HepG2 (cell line): ENCODE measurements at regions not wholly inside any gene's neighbourhood (a gene's known extent, or its start where the extent isn't known, plus 50 kb on each side); places are given as distances from the start of the nearest gene placed in this dataset.

ENCODE experiments used
- ATAC-seq: fragments of 200-7000 bp; cut with Tn5 transposase; 3 replicates; pipeline ENCODE4 v1.9.1; 2020; ENCODE audit warnings: mild to moderate bottlenecking, moderate library complexity
- BruUV-seq: library from RNA; stranded (reverse); fragments of 400-500 nt; replicated peaks from 2 replicates; lab custom pipeline; 2021; lab: Mats Ljungman, UMichigan
- CTCF ChIA-PET: fragments of 300-600 bp; formaldehyde crosslinking; extraction: SDS; loops from one replicate; lab custom pipeline; 2021; ENCODE audit warnings: low total read pairs, inconsistent platforms, low intra/inter-chr PET ratio; lab: Yijun Ruan, JAX
- POLR2A ChIA-PET: fragments of 350-600 bp; sonication (Branson Sonifier 250); formaldehyde crosslinking; loops from one replicate; lab custom pipeline; 2020; ENCODE audit warnings: antibody characterized with exemption, inconsistent platforms; lab: Yijun Ruan, JAX
- DNase-seq: peaks from one replicate; pipeline ENCODE4 v3.0.0-alpha.2; 2015; ENCODE audit warnings: low spot score
- FAIRE-seq: peaks from 3 replicates; lab custom pipeline; 2011; peaks lifted over from hg19 to GRCh38; lab: Jason Lieb, UNC
- H2AFZ ChIP-seq: one replicate; pipeline ENCODE4 v1.6.1; 2011; ENCODE audit warnings: low read length, inconsistent platforms
- H3K27ac ChIP-seq: fragments of 300-600 bp; 3 replicates; pipeline ENCODE4 v1.8.0; 2011; ENCODE audit warnings: mixed run types, mild to moderate bottlenecking, mixed read lengths, low read length, inconsistent platforms; ENCODE audit not compliant: insufficient read depth; ENCODE audit errors: extremely low read length
- H3K27me3 ChIP-seq, 2 experiments: fragments of 200-600 bp in 1 of 2; 2 replicates in 1 of 2; 3 replicates in 1 of 2; pipeline versions ENCODE4 v1.6.0 to v1.8.0; 2011; ENCODE audit warnings: low read length in 2 of 2, mild to moderate bottlenecking in 2 of 2, moderate library complexity in 2 of 2, inconsistent platforms in 1 of 2; ENCODE audit not compliant: insufficient read depth in 2 of 2, control insufficient read depth in 1 of 2
- H3K36me3 ChIP-seq, 2 experiments: fragments of 200-600 bp in 1 of 2; replicated peaks in 1 of 2; 2 replicates in 1 of 2; 3 replicates in 1 of 2; pipeline versions ENCODE4 v1.5.1 to v1.8.0; 2011; ENCODE audit warnings: low read length in 2 of 2, inconsistent platforms in 1 of 2; ENCODE audit not compliant: insufficient read depth in 2 of 2, control insufficient read depth in 1 of 2
- H3K4me1 ChIP-seq: 2 replicates; pipeline ENCODE4 v1.5.1; 2012; ENCODE audit warnings: low read length, inconsistent platforms; ENCODE audit not compliant: insufficient read depth
- H3K4me2 ChIP-seq: 2 replicates; pipeline ENCODE4 v1.6.0; 2011; ENCODE audit warnings: low read depth, low read length, inconsistent platforms
- H3K4me3 ChIP-seq, 3 experiments: fragments of 200-600 bp in 1 of 3; sonication (generic), shearing (Covaris generic) in 1 of 3; replicated peaks in 1 of 3; 2 replicates each; pipeline ENCODE4 v1.5.1; 2011 to 2016; ENCODE audit warnings: low read length in 3 of 3, inconsistent platforms in 2 of 3, low read depth in 2 of 3, mild to moderate bottlenecking in 2 of 3, control low read depth in 1 of 3, mixed read lengths in 1 of 3; ENCODE audit not compliant: insufficient read depth in 1 of 3
- H3K79me2 ChIP-seq: one replicate; pipeline ENCODE4 v1.6.1; 2011; ENCODE audit warnings: low read length, inconsistent platforms; ENCODE audit not compliant: insufficient read depth
- H3K9ac ChIP-seq: 2 replicates; pipeline ENCODE4 v1.6.0; 2011; ENCODE audit warnings: mild to moderate bottlenecking, low read depth, low read length, inconsistent platforms; ENCODE audit not compliant: insufficient read depth
- H3K9me3 ChIP-seq: 2 replicates; pipeline ENCODE4 v1.5.1; 2012; ENCODE audit warnings: mild to moderate bottlenecking, low read length
- H4K20me1 ChIP-seq: 2 replicates; pipeline ENCODE4 v1.6.0; 2011; ENCODE audit warnings: inconsistent platforms, mild to moderate bottlenecking, low read length, moderate library complexity; ENCODE audit not compliant: insufficient read depth
- HDAC6 ChIP-seq: fragments of 200-600 bp; sonication (generic); IDR thresholded peaks from 2 replicates; pipeline ENCODE4 v1.7.0; 2017; ENCODE audit warnings: mild to moderate bottlenecking, antibody characterized with exemption, low read length, low read depth
- JUNB ChIP-seq: sonication (generic); formaldehyde crosslinking; IDR thresholded peaks from 2 replicates; pipeline ENCODE4 v1.8.0; 2022; ENCODE audit warnings: missing genetic modification reagents, mild to moderate bottlenecking, borderline replicate concordance
- PRPF4 ChIP-seq: fragments of 200-400 bp; formaldehyde crosslinking; IDR thresholded peaks from 2 replicates; pipeline ENCODE4 v1.6.1; 2016; ENCODE audit warnings: low read length, low read depth; ENCODE audit not compliant: poor library complexity, severe bottlenecking
- SAFB2 ChIP-seq: sonication (generic); formaldehyde crosslinking; IDR thresholded peaks from 2 replicates; pipeline ENCODE4 v1.5.1; 2020; ENCODE audit warnings: missing genetic modification reagents, low read depth, mild to moderate bottlenecking, borderline replicate concordance
- ZNF674 ChIP-seq: sonication (generic); formaldehyde crosslinking; IDR thresholded peaks from 2 replicates; pipeline ENCODE4 v1.5.0; 2020; ENCODE audit warnings: low read depth, mild to moderate bottlenecking, missing genetic modification reagents
- ZNF841 ChIP-seq: sonication (generic); formaldehyde crosslinking; IDR thresholded peaks from 2 replicates; pipeline ENCODE4 v1.8.1; 2023; ENCODE audit warnings: missing genetic modification reagents, borderline replicate concordance
- ZZZ3 ChIP-seq: sonication (generic); formaldehyde crosslinking; IDR thresholded peaks from 2 replicates; pipeline ENCODE4 v1.4.0; 2020; ENCODE audit warnings: missing genetic modification reagents, mild to moderate bottlenecking, borderline replicate concordance
- WGBS: methylation state at CpG from one replicate; pipeline ENCODE4 v1.1.6; 2017; ENCODE audit warnings: low lambda C conversion rate; 5-methylcytosine and 5-hydroxymethylcytosine counted together
- in situ Hi-C: cut with HindIII; loops from 2 replicates; pipeline ENCODE4 v1.10.0; 2017; ENCODE audit warnings: low pct_unique_long_range_greater_than_20kb; ENCODE audit not compliant: extremely low pct_ligation_motif_present
- intact Hi-C: fragments of 100-400 bp; cut with micrococcal nuclease; formaldehyde crosslinking; loops from one replicate; pipeline ENCODE4 v1.10.0; 2022; ENCODE audit not compliant: unreplicated experiment
- TF ChIP-seq, protein P1 (sequence below): sonication (generic); formaldehyde crosslinking; IDR thresholded peaks from 2 replicates; pipeline ENCODE4 v1.5.1; 2020; ENCODE audit warnings: missing genetic modification reagents, mild to moderate bottlenecking, borderline replicate concordance
- TF ChIP-seq, protein P2 (sequence below): fragments of 450-650 bp; IDR thresholded peaks from 2 replicates; pipeline ENCODE4 v1.6.1; 2016

DNA sequence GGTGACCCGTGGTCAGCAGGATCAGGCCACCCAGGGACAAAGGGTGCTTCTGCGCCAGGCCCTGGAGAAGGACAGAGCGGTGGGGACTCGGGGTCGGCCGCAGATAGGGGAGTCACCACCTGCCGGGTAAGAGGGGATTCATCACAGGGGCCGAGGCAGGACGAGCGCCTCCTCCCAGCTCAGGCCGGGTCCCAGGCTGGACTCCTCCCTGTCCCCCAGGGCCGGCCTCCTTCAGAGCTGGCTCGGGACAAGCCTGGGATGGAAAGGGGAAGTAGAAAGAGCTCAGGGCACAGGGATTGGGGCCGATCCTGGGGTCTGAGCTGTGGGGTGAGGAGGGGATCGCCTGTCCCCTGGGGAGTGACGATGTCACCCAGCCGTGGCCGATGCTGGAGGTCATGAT lies 139.4 kb downstream of the GPCPD1 start:
- intact Hi-C loops: no loop called here

DNA sequence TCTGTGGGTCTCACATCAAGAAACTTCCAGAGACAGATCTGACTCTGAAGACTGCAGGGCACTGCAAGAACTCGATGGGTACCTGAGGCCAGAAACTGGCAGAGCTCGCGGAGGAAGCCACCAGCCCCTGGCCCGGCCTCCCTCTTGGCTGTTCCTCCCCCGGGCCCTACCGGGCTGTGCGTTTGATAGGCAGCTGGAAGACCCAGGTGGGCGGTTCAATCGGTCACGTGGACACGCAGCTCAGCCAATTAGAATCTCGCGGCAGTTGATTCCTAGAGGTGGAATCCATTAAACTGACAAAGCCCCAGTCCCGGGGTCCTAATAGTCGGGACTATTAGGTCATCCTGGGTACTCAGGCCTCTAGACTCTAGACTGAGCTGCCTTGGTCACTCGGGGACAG lies 139.9 kb downstream of the GPCPD1 start:
- TF ChIP-seq, protein P1, sequence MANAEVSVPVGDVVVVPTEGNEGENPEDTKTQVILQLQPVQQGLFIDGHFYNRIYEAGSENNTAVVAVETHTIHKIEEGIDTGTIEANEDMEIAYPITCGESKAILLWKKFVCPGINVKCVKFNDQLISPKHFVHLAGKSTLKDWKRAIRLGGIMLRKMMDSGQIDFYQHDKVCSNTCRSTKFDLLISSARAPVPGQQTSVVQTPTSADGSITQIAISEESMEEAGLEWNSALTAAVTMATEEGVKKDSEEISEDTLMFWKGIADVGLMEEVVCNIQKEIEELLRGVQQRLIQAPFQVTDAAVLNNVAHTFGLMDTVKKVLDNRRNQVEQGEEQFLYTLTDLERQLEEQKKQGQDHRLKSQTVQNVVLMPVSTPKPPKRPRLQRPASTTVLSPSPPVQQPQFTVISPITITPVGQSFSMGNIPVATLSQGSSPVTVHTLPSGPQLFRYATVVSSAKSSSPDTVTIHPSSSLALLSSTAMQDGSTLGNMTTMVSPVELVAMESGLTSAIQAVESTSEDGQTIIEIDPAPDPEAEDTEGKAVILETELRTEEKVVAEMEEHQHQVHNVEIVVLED (CRISPR knock-in tag): no peak
- TF ChIP-seq ZZZ3 (CRISPR knock-in tag): no peak
- TF ChIP-seq, protein P2, sequence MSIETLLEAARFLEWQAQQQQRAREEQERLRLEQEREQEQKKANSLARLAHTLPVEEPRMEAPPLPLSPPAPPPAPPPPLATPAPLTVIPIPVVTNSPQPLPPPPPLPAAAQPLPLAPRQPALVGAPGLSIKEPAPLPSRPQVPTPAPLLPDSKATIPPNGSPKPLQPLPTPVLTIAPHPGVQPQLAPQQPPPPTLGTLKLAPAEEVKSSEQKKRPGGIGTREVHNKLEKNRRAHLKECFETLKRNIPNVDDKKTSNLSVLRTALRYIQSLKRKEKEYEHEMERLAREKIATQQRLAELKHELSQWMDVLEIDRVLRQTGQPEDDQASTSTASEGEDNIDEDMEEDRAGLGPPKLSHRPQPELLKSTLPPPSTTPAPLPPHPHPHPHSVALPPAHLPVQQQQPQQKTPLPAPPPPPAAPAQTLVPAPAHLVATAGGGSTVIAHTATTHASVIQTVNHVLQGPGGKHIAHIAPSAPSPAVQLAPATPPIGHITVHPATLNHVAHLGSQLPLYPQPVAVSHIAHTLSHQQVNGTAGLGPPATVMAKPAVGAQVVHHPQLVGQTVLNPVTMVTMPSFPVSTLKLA: peak; percentile 7; the same call in 1 of the 2 replicates
- TF ChIP-seq, all 625 proteins: peak for 1
- H3K27me3 ChIP-seq: peaks cover 0 to 21% of the 10 kb centered on the region in 2 experiments
- CTCF ChIA-PET: no interaction called here
- H3K79me2 ChIP-seq: no peaks in the 10 kb centered on the region
- H3K4me2 ChIP-seq: no peak overlapping the region
- POLR2A ChIA-PET: no interaction called here
- H3K36me3 ChIP-seq: no peaks in the 10 kb centered on the region
- intact Hi-C loops: no loop called here
- 67% methylated on average over 16 of the region's 16 CpGs for WGBS
- H3K4me1 ChIP-seq: no peaks in the 10 kb centered on the region
- no peak overlapping the region for H2AFZ ChIP-seq
- H3K9ac ChIP-seq: no peak overlapping the region
- DNase-seq: no peak
- in situ Hi-C loops: no loop called here
- no TSS peak for BruUV-seq
- no peak overlapping the region for H3K27ac ChIP-seq
- H3K9me3 ChIP-seq: no peaks in the 10 kb centered on the region
- FAIRE-seq: no peak
- no peak for ATAC-seq
- H3K4me3 ChIP-seq: no peak overlapping the region
- H4K20me1 ChIP-seq: no peaks in the 10 kb centered on the region

More for the DNA sequence above, 139.4 kb downstream of the GPCPD1 start:
- H3K4me3 ChIP-seq: no peak overlapping the region
- no peaks in the 10 kb centered on the region for H3K79me2 ChIP-seq
- H3K36me3 ChIP-seq: no peaks in the 10 kb centered on the region
- H4K20me1 ChIP-seq: no peaks in the 10 kb centered on the region
- H3K4me1 ChIP-seq: no peaks in the 10 kb centered on the region
- no peak for TF ChIP-seq PRPF4
- TF ChIP-seq SAFB2 (CRISPR knock-in tag): no peak
- TF ChIP-seq ZNF674: no peak
- no peak for TF ChIP-seq HDAC6
- TF ChIP-seq JUNB (CRISPR knock-in tag): no peak
- no peak for TF ChIP-seq ZNF841 (CRISPR knock-in tag)
- TF ChIP-seq, all 625 proteins: peak for 0
- ChIA-PET POLR2A (no interaction called here), CTCF (no interaction called here)
- Histone ChIP-seq H3K27ac (no peak overlapping the region), H3K9ac (no peak overlapping the region), H3K27me3 (peaks cover 0 to 17% of the 10 kb centered on the region in 2 experiments), H2AFZ (no peak overlapping the region), H3K4me2 (no peak overlapping the region), H3K9me3 (no peaks in the 10 kb centered on the region)
- 46% methylated on average over 15 of the region's 18 CpGs for WGBS
- no peak for DNase-seq
- peak; percentile 12 for ATAC-seq
- no TSS peak for BruUV-seq
- in situ Hi-C loops: no loop called here
- no peak for FAIRE-seq
